IPS-11a (cell line): ENCODE measurements at regions not wholly inside any gene's neighbourhood (a gene's known extent, or its start where the extent isn't known, plus 50 kb on each side); places are given as distances from the start of the nearest gene placed in this dataset.

Experiments
- H3K4me3 ChIP-seq: one replicate; pipeline ENCODE4 v1.5.1; 2013; ENCODE audit warnings: low read depth, low read length, control low read depth

DNA sequence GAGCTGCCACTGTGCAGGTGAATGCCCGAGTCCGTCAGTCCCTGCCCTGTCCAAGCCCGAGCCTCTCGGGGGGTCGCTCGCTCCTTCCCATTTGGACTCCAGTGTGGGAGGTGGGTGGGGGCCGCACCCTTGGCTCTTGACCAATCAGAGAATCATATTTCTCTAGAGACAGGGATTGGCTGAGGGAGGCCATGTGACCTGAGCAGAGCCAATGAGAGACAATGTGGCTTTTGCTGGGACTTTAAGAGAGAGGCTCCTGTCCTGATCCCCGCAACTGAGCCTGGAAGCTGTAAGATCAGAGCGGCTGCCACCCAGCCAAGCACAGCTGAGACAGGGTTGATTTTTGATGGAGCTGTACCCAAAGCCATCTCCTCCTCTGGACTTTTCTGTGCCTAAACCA, 199.3 kb downstream of the TFAP2C start:
- H3K4me3 ChIP-seq: no peak overlapping the region

DNA sequence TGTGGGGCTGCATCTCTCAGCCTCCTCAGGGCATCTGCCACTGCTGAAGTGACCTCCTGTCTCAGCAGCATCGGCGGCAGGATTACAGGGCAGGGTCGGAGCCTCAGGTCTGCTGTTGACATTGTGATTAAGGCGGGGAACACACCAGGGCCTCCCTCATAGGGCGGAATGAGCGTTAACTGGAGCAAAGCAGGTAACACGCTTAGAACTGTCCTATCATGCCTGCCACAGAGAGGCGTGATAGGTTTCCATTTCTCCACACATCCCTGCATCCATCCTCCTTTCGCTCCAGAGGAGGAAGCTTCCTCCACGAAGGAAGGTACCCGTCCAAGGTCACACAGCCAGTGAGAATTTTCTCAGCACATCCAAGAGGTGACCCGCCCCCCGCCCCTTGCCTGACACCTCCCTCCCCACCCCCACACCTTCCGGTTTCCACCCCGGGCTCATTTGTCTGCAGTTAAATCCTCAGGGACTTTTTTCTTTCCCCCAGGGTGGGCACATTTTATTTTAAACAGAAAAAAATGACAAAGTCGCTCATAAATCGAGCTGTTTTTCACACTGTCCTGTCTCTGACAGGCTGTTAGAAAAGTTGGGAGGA, 200.8 kb downstream of the TFAP2C start:
- H3K4me3 ChIP-seq: no peak overlapping the region

DNA sequence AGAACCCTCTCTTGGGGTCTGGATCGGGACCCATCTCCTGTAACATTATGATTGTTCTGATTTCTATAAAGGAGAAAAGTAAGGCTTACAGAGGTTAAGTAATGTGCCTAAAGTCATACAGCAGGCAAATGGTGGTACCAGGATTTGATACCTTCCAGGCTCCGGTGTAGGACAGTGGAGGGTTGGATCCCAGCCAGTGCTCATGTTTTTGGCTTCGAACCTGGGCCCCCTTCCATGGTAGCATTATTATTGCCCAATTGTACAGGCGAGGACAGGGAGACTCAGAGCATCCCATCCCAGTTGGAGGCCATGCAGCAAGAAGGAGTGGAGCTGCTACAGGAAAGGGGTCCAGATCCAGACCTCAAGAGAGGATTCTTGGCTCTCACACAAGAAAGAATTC, 202.7 kb downstream of the TFAP2C start:
- no peak overlapping the region for H3K4me3 ChIP-seq

DNA sequence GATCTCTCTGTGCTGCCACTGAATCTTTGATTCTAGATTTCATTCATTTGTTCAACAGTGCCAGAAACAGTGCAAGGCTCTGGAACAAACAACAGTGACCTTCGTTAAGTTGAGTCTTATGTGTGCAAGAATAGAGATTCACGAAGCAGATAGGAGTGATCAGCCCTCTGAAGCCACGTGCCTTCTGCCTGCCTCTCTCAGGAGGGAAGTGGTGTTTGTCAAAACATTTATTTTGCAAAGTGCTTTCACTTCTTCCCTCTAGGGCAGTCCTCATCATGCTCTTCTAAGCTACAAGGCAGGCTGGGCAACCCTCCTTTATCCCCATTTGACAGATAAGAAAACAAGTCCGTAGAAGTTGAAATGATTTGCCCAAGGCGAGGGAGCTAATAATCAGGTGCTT, 204.3 kb downstream of the TFAP2C start:
- no peak overlapping the region for H3K4me3 ChIP-seq

DNA sequence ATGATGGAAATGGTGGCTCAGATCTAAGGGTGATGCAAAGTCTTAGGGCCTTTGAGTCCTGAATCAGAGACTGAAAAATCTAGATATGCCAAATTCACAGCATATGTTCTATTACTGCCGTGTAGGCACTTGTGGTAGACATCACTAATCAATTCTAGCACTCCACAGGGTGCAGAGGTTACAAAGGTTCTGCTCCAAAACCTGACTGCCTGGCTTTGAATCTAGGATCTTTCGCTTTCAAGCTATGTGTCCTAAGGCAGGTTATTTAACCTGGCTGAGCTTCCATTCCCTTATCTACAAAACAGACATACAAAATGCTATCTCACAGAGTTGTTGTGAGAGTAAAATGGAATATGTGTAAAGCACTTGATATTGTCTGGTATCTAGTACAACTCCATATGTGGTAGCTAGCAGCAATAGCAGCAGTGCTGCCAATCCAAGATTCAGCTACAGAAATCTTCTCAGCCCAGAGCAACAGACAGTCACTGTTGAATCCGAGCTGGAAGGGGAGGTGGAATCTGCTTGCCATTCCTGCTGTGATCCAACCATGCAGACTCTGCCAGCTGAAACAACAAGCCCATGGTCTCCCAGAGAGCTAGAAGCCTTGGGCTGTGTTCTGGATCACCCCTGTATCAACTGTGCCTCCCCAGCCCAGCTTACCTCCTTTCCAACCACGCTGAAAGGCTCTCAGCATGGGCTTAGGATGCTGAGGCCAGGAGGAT, 206.9 kb downstream of the TFAP2C start:
- H3K4me3 ChIP-seq: no peak overlapping the region

DNA sequence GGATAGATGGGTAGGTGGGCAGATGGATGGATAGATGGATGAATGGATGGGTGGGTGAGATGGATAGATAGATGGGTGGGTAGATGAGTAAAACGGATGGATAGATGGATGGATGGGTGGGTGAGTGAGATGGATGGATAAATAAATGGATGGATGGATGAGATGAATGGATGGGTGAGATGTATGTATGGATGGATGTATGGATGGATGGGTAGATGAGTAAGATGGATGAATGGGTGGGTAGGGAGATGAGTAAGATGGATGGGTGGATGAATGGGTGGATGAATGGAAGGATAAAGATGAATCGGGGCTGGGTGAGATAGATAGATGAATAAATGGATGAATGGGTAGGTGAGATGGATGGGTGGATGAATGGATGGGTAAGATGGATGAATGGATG, 210.1 kb downstream of the TFAP2C start:
- H3K4me3 ChIP-seq: no peak overlapping the region

DNA sequence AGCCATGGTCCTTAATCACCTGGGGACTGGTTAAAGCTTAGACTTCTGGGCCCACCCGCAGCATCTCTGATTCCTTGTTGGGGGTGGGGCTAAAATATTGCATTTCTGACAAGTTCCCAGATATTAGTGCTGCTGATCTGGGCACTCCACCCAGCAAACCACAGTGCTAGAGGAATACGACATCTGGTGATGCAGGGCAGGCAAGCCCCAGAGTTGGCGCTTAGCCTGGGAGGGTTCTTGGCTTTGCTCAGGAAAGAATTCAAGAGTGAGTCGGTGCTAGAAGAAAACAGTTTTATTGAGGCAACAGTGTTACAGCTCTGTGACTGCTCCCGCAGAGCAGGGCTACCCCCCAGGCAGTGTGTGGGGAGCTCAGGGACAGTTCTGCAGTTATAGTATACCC, 210.7 kb downstream of the TFAP2C start:
- no peak overlapping the region for H3K4me3 ChIP-seq

DNA sequence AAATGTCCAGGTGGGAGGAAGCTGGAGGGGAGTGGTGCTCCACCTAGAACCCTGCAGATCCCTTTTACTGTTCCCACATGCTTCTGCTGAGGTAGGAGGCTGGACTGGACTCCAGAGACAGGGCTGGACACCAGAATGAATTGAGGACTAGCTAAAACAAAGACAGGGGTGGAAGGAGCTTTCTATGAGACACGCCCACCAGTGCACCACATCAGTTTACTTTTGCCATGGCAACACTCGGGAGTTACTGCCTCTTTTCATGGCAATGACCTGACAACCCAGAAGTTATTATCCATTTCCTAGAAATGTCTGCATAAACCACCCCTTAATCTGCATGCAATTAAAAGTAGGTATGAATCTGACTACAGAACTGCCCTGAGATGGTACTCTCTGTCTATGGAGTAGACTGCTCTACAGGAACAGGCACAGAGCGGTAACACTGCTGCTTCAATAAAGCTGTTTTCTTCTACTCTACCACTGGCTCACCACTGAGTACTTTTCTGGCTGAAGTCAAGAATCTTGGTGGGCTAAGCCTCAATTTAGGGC, 211.7 kb downstream of the TFAP2C start:
- H3K4me3 ChIP-seq: no peak overlapping the region

DNA sequence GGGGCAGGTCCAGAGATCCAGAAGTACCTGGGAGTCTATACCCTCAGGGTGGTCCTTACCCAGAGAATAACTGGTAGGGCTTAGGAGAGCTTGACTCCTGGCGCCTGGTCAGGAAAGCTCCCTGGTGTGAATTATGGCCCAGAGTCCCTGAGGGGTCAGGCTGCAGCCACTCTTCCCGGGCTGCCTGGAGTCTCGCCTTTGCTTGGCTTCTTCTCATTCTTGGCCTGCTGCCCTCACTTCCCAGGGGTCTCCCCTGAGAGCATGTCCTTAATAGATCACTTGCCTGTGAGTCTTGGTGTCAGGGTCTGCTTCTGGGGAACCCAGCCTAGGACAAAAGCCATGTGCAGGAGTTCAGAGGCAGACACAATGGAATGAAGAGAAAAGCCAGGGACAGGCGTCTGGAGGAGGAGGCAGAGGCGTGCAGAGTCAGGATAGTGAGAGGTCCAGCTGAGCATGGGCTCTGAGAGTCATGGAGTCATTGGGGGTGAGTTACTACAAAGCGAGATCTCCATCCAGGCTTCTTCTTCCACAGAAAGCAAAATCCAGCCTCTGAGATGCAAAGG, 212.3 kb downstream of the TFAP2C start:
- no peak overlapping the region for H3K4me3 ChIP-seq

DNA sequence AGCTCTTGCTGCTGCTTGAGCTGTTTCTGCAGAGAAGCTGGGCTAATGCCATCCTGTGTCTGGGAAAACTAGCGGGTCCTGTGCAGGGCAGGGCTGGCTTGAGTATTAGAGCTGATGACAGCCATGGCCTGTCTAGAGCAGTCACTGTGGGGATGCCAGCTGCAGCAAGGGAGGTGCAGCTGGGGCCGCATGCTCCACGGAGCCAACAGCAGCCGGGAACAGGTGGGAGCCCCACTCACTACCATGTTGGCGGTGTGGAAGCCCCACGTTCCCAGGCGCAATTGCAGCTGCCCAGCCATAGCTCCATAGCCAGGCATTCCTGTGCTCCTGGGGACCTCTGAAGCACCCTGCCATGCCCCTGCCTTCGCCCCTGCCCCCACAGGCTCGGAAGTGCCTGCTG, 212.9 kb downstream of the TFAP2C start:
- H3K4me3 ChIP-seq: no peak overlapping the region

DNA sequence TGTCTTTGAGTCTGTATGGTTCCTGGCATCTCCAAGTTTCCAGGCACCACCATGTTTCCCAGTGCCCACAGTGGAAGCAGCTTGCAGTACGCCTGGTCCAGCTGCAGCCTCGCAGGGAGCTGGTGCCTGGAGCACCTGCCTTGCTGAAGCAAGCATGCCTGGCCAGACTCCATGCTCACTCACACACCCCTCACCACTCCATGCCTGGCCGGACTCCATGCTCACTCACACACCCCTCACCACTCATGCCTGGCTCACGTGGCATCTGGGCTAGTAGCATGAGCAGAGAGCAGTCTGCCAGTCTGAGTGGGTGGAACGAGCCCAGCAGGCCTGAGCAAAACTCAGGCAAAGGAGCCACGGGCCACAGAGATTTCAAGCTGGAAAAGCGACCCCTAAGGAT, 214.3 kb downstream of the TFAP2C start:
- no peak overlapping the region for H3K4me3 ChIP-seq

DNA sequence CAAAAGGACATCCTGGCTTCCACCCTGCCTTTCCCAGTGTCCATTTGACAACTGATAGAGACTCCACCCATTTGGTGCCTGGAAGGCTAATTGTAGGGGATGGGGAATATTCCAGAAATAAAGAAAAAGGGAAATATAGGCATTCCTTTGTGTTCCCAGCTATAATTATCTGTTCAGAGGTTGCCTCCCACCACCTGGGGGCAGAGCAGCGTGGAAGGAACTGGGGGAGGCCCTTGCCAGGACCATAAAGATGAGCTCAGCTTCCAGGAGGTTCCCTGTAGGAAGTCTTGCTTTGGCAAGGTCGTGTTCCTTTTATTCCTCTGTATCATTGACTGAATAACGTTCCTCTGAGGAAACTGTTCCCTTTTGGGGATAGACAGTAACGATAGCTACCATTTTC, 214.7 kb downstream of the TFAP2C start:
- H3K4me3 ChIP-seq: no peak overlapping the region

DNA sequence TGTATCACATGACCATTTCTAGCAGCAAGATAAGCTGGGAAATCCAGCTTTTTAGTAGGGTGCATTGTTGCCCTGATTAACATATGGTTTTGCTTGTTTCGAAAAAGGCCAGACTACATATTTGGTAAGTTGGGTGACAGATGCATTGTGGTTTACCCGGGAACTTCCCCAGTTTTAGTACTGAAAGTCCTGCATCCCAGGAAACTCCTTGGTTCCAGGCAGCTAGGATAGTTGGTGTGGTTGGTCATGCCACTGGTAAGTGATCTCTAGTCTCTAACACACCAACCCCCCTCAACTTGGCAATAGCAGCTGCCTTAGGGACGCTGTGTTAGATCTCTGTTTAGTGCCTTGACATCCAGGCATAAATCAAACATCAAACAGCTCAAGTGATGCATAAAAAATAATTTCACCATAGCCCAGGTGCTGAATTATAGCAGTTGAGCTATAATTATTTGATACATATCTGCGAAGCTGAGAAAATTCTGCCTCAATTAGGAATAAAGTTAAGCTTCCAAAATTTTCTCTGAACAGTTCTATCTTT, 216.5 kb downstream of the TFAP2C start:
- no peak overlapping the region for H3K4me3 ChIP-seq

DNA sequence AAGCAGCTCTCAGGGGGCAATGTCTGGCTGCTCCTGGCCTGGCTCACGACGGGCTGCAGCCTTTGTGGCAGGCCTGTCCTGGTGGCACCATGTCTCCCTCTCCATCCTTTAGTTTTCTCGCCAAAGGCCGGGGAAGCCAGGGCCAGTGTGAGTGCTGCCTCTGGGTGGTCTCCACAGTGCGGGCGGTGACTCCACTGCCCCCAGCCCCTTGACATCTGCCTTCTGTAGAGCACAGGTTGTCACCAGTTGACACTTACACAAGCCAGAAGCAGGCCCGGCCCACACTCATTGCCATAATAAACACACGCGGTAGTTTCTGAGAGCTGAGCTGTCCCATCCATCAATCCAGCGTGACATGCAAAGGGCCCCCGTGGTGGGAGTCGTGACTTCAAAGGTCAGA, 219.5 kb downstream of the TFAP2C start:
- H3K4me3 ChIP-seq: no peak overlapping the region

DNA sequence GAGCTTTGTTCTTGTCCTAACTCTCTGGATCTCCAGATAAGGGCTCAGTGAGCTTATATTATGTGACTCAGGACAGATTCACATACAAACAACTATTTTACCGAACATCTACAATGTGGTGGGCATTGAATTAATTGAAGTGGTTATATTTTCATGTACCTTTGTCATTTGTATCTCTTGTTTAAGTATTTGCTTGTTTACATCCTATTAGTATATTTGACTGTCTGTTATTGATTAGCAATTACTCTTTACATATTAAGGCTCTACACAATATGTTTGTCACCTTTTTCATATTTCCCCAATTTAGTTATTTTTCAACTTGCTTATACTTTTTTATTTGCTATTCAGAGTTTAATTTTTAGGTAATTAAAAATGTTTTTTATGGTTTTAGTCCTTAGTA, 222.4 kb downstream of the TFAP2C start:
- H3K4me3 ChIP-seq: no peak overlapping the region

DNA sequence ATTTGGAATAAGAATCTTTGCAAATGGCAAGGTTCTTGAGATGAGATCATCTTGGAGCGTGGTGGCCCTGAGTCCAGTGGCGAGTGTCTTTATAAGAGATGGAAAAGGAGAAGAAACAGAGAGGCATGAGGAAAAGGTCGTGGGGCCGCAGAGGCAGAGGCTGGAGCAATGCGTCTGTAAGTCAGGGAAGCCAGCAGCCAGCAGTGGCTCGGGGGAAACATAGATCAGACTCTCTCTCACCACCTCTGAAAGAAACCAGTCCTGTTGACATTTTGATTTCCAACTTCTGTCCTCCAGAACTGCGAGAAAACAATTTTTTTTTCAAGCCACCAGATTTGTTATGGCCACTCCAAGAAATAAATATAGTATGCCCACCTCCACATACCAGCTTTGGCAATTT, 226.6 kb downstream of the TFAP2C start:
- H3K4me3 ChIP-seq: no peak overlapping the region

DNA sequence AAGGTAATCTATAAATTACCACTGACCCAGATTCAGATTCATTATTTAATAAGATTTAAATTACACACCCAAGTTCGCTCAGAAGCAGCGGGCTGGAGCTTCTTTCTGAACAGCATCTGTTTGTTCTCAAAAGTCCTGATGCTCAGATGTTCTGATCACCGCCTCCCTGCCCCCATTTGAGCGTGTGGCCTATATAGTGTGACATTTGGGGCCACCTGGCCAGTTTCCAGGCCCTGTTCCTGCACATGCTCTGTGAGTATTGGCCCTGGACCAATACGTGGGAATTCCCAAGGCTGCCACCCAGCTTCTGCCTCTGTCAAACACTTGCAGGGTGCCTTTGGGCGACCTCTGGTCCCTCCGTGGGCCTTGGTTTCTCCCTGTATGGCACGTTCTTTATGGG, 228.8 kb downstream of the TFAP2C start:
- no peak overlapping the region for H3K4me3 ChIP-seq

DNA sequence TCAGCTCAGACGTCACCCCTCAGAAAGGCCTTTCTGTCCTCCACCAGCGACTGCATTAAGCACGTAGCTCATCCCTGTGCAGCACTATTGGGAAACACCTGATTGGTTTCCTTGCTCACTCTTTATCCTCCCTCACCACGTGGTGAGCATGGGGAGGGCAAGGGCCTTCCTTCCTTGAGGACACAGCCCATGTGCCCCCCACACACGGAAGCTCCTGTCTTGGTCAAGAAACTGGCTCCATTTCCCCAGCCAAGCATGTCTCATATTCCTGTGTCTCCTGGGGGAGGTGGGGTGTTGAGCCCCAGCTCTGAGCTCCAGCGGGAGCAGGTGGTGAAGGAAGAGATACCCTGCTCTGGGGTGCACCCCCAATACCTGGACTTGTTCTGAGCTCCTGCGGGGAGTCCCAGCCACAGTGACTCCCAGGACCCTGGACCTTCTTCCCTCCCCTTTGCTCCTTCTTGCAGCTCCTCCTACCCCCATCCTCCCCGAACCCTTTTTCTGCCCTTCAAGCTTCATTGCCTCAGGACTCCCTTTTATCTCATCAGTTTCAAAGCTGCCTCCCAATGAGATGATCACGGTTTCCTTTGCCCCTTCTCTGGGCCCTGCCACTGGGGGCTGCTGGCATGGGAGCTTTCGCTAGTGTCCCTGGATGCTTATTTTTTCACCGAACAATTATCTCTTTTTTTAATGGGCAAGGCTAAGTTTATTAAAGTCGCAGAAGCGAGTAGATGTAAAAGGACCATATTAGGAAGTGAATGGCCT, 230.1 kb downstream of the TFAP2C start:
- no peak overlapping the region for H3K4me3 ChIP-seq

DNA sequence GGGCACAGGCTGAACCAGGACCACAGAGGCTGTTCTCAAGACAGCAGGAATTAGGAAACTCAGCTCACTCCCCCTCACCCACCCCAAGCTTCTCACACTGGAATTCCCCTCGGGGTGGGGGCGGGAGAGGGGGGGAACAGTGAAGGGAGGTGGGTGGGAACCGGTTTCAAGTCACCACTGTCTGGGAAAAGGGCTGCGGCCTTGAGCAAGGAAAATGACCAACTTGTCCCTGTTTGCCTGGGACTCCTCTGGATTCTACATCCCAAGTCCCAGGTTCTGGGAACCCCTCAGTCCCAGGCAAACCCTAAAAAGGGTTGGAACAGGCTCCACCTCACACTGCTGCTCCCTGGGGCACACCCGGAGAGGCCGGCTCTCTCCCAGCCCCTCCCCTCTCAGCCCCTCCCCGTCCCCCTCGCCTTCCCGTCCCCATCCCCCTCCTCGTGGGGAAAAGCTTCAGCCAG, 230.7 kb downstream of the TFAP2C start:
- no peak overlapping the region for H3K4me3 ChIP-seq

DNA sequence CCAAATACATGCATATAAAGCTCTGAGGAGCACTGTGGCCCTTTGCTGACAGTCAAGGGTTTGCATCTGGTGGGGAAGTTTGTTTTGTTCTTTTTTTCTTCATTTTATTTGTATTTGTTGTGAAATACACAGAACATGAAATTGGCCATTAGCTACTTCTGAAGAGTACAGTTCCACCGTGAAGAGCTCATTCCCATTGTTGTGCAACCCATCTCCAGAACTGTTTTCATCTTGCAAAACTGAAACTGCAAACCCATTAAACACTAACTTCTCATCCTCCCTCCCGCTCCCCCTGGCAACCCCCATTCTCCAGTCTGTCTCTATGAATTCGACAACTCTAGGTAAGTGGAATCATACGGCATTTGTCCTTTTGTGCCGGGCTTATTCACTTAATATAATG, 231.3 kb downstream of the TFAP2C start:
- H3K4me3 ChIP-seq: no peak overlapping the region

DNA sequence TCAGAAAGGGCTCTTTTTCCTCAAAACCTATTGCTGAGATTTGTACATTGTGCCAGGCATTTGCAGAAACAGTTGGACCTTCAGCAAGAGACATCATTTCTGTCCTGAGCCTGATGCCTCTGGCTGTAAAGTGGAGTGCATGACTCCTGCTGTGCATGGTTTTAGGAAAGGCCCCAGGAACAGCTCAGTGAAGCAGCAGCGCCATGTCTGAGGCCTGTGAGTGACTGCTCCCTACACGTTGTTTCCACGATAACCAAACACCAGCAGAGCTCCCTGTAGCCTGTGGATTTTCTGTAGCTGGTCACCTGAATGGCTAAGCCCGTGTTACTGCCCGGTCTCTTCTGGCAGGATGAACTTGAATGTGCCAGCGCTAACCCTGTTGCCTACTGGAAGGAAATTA, 232.5 kb downstream of the TFAP2C start:
- H3K4me3 ChIP-seq: no peak overlapping the region
